Ovary (tissue), 3 donors: ENCODE measurements at regions not wholly inside any gene's neighbourhood (a gene's known extent, or its start where the extent isn't known, plus 50 kb on each side); places are given as distances from the start of the nearest gene placed in this dataset.

ENCODE experiments used
- CTCF ChIP-seq, 3 donors: fragments of 450-650 bp in 2 of 3; fragments of 200-600 bp in 1 of 3; IDR thresholded peaks; one replicate each; pipeline versions ENCODE4 v1.5.1 to v1.8.0; 2016 to 2022; ENCODE audit warnings: antibody characterized with exemption in 3 of 3, mild to moderate bottlenecking in 1 of 3
- EP300 ChIP-seq: sonication (generic); formaldehyde crosslinking; IDR thresholded peaks from one replicate; pipeline ENCODE4 v1.6.1; 2017; ENCODE audit warnings: antibody characterized with exemption
- POLR2A ChIP-seq: fragments of 450-650 bp; IDR thresholded peaks from one replicate; pipeline ENCODE4 v1.6.1; 2017; ENCODE audit warnings: antibody characterized with exemption, mild to moderate bottlenecking, moderate library complexity
- donor health status: DM: no; HTN: no; CAD: no.

GRCh38 chr1:34426325-34426896 lies 249.7 kb downstream of the C1orf94 start:
- TF ChIP-seq CTCF (IDR thresholded peaks at IDR 0.05) = no peak
- no peak for TF ChIP-seq EP300
- TF ChIP-seq POLR2A = no peak
